ENCODE measurements at regions not wholly inside any gene's neighbourhood (a gene's known extent, or its start where the extent isn't known, plus 50 kb on each side); places are given as distances from the start of the nearest gene placed in this dataset.
"Not testable (repeated sequence)": the region's sequence is repeated elsewhere in the genome, so short reads cannot be mapped to it uniquely, and the experiment has no call there.

DNA sequence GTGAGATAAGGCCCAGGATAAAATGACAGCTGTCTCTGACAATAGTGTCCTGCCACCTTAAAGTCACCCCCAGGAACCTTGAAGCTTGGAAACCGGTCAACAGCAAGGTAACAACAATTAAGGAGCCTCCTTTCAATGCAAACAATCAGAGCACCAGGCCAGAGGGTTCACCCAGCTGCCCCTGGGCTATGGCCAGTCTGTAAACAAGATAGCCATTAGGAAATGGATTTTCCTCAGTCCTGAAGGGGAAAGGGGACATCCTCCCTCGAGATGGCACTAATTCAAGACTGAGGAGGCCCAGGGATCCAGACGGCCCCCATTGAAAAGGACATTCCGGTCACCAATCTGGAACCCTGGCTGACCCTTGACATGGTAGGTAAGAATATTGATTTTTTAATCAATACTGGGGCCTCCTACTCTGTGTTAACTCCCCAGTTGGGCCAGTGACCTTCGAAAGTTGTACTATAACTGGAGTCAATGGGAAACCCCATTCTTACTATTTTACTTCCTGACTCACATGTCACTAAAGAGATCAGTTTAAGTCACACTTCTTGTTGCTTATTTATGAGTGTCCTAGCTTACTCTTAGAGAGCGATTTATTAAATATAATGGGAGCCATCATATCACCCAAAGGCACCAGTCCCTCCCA lies 61.7 kb upstream of the CT45A1 start:
- Mint-ChIP-seq H3K36me3 (no peaks in the 10 kb centered on the region), H3K4me3 (no peak overlapping the region), H3K27me3 (ENCODE audit: low read depth) (no peaks in the 10 kb centered on the region), H3K9me3 (peaks cover 51% of the 10 kb centered on the region), H3K4me1 (no peaks in the 10 kb centered on the region), H3K27ac (no peak overlapping the region)
- TF ChIP-seq, protein P1, sequence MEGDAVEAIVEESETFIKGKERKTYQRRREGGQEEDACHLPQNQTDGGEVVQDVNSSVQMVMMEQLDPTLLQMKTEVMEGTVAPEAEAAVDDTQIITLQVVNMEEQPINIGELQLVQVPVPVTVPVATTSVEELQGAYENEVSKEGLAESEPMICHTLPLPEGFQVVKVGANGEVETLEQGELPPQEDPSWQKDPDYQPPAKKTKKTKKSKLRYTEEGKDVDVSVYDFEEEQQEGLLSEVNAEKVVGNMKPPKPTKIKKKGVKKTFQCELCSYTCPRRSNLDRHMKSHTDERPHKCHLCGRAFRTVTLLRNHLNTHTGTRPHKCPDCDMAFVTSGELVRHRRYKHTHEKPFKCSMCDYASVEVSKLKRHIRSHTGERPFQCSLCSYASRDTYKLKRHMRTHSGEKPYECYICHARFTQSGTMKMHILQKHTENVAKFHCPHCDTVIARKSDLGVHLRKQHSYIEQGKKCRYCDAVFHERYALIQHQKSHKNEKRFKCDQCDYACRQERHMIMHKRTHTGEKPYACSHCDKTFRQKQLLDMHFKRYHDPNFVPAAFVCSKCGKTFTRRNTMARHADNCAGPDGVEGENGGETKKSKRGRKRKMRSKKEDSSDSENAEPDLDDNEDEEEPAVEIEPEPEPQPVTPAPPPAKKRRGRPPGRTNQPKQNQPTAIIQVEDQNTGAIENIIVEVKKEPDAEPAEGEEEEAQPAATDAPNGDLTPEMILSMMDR (IDR thresholded peaks at IDR 0.05; ENCODE audit: unreplicated experiment) = no peak
- no peak for DNase-seq (ENCODE audit: low spot score in 2 of 2, unreplicated experiment in 2 of 2)

DNA sequence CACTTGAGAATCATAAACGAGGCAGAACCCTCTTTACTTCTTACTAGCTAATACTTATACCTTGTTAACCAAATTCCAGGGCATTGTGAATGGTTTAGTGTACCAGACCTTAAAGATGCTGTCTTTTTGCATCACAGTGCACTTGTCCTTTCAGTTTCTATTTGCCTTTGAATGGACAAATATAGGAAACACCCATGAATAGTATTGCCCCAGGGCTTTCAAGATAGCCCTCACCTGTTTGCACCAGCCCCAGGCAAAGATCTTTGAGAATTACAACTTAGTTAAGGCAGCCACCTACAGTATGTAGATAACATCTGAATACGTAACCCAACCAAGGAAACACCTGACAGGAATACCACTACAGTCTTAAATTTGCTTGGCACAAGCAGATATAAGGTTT lies 60.8 kb upstream of the CT45A1 start:
- TF ChIP-seq, protein P1 (IDR thresholded peaks at IDR 0.05; ENCODE audit: unreplicated experiment) = no peak
- no peak overlapping the region for H3K27ac Mint-ChIP-seq
- no peaks in the 10 kb centered on the region for H3K4me1 Mint-ChIP-seq
- no peaks in the 10 kb centered on the region for H3K27me3 Mint-ChIP-seq (ENCODE audit: low read depth)
- peaks cover 55% of the 10 kb centered on the region for H3K9me3 Mint-ChIP-seq
- DNase-seq (ENCODE audit: low spot score in 2 of 2, unreplicated experiment in 2 of 2) = no peak
- H3K36me3 Mint-ChIP-seq = peaks cover 3% of the 10 kb centered on the region
- no peak overlapping the region for H3K4me3 Mint-ChIP-seq

DNA sequence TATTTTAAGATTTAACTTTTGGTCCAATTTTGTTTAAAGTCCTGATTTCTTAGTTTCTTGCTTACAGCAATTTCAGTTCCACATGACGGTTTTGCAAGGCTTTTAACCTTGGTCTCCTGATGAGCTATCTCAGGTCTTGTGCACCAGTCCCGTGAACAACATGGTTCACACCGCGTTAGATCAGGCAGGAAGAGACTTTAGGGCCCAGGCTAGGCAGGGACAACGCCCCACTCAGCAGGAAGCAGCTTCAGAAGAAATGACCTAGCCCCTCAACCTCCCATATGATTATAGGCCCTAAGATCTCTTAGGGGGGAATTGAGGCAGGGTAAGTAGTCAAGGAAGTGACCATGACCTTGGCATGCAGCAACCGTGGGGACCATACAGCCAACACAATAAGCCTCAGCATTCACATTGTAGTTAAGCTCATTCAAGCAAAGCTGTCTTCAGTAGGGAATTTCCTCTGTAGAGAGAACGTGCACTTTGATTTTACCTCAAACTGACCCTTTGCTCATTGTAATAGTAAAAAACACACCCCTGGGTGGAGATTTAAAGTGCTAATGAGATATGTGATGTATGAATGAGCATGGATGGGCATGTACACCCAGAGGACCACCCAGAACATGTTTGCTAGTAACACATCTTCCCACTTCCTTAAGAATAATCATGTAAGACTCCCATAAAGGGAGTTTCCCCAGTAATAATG lies 55.3 kb upstream of the CT45A1 start:
- not testable (repeated sequence) for H3K36me3 Mint-ChIP-seq; H3K4me1 Mint-ChIP-seq; H3K4me3 Mint-ChIP-seq; H3K27ac Mint-ChIP-seq; H3K27me3 Mint-ChIP-seq (ENCODE audit: low read depth); DNase-seq (ENCODE audit: low spot score in 2 of 2, unreplicated experiment in 2 of 2)
- H3K9me3 Mint-ChIP-seq = peaks cover 43% of the 10 kb centered on the region

Measured in mesothelial cell of epicardium (in vitro differentiated cells).